ENCODE measurements at regions not wholly inside any gene's neighbourhood (a gene's known extent, or its start where the extent isn't known, plus 50 kb on each side); places are given as distances from the start of the nearest gene placed in this dataset.

GRCh38 chr20:51970858-51971257 is 168.5 kb upstream of the SALL4 start:
- TF ChIP-seq FOXP2 (optimal IDR thresholded peaks at IDR 0.05; ENCODE audit: control extremely low read depth, extremely low read length, insufficient read depth) (no peak), POLR2AphosphoS5 (IDR thresholded peaks at IDR 0.05; ENCODE audit: borderline replicate concordance, low read depth, low read length) (no peak), EZH2 (IDR thresholded peaks at IDR 0.05) (no peak)
- H3K36me3 ChIP-seq (ENCODE audit: insufficient read depth, low read length) = no peaks in the 10 kb centered on the region
- no peak overlapping the region for H3K4me3 ChIP-seq
- H3K9me3 ChIP-seq (ENCODE audit: low read depth, low read length) = no peaks in the 10 kb centered on the region
- H3K27ac ChIP-seq = no peak overlapping the region
- no peak for DNase-seq (ENCODE audit: low read depth, low spot score)
- H3K9ac ChIP-seq (ENCODE audit: insufficient read length) = no peak overlapping the region

DNA sequence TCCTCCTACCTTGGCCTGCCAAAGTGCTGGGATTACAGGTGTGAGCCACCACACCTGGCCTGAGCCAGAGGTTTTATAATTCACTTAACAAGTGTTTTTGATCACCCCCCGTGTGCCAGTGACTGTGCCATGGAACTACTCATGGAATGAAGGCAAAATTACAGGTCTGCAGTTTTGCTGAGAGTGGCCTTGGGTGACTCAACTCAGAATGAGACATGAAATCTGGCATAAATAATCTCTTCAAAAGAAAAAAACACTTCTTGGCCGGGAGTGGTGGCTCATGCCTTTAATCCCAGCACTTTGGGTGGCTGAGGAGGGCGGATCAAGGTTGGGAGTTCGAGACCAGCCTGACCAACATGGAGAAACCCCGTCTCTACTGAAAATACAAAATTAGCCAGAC is 166.9 kb upstream of the SALL4 start:
- H3K36me3 ChIP-seq (ENCODE audit: insufficient read depth, low read length) = no peaks in the 10 kb centered on the region
- H3K4me3 ChIP-seq = no peak overlapping the region
- H3K27ac ChIP-seq = no peak overlapping the region
- H3K9ac ChIP-seq (ENCODE audit: insufficient read length) = no peak overlapping the region
- DNase-seq (ENCODE audit: low read depth, low spot score) = no peak
- TF ChIP-seq POLR2AphosphoS5 (IDR thresholded peaks at IDR 0.05; ENCODE audit: borderline replicate concordance, low read depth, low read length) (no peak), FOXP2 (optimal IDR thresholded peaks at IDR 0.05; ENCODE audit: control extremely low read depth, extremely low read length, insufficient read depth) (no peak), EZH2 (IDR thresholded peaks at IDR 0.05) (no peak)
- H3K9me3 ChIP-seq (ENCODE audit: low read depth, low read length) = no peaks in the 10 kb centered on the region

- Histone ChIP-seq H3K9ac (ENCODE audit: insufficient read length) (no peak overlapping the region), H3K4me3 (no peak overlapping the region), H3K36me3 (ENCODE audit: insufficient read depth, low read length) (no peaks in the 10 kb centered on the region), H3K9me3 (ENCODE audit: low read depth, low read length) (no peaks in the 10 kb centered on the region), H3K27ac (no peak overlapping the region)
- TF ChIP-seq FOXP2 (optimal IDR thresholded peaks at IDR 0.05; ENCODE audit: control extremely low read depth, extremely low read length, insufficient read depth) (no peak), EZH2 (IDR thresholded peaks at IDR 0.05) (no peak), POLR2AphosphoS5 (IDR thresholded peaks at IDR 0.05; ENCODE audit: borderline replicate concordance, low read depth, low read length) (no peak)
- DNase-seq (ENCODE audit: low read depth, low spot score) = no peak
These were observed 165.8 kb upstream of the SALL4 start for GRCh38 chr20:51968151-51968550.

DNA sequence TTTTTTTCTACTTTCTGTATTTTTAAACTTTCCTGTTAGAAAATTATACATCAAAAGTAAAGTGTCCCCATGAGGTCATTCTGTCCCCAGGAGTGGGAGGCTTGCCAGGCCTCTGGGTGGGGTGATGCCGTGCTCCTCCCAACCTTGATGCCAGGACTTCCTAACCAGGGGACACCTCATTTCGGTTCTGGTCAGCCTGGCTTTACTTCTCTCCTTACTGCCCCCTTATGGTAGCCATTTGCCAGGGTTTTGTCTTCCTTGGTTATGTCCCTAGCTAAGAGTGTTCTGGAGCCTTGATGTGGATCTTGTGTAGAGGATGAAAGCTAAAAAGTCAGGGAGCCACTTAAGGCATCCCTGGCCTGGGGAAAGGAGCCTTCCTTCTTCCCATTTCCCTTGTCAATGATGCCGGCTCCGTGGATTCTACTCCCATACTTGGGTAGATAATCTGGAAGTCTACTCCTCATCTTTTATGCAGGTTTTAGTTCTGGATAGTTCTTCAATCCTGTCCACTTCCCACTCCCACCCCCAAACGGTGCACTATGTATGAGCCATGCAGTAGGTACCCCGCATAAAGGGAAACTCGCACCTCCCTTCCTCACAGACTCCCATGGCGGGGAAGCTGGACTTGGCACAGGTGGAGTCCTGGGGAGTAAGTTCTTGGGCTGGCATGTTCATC is 164.1 kb upstream of the SALL4 start:
- Histone ChIP-seq H3K4me3 (no peak overlapping the region), H3K9ac (ENCODE audit: insufficient read length) (no peak overlapping the region), H3K36me3 (ENCODE audit: insufficient read depth, low read length) (no peaks in the 10 kb centered on the region), H3K27ac (no peak overlapping the region), H3K9me3 (ENCODE audit: low read depth, low read length) (no peaks in the 10 kb centered on the region)
- TF ChIP-seq FOXP2 (optimal IDR thresholded peaks at IDR 0.05; ENCODE audit: control extremely low read depth, extremely low read length, insufficient read depth) (no peak), EZH2 (IDR thresholded peaks at IDR 0.05) (no peak), POLR2AphosphoS5 (IDR thresholded peaks at IDR 0.05; ENCODE audit: borderline replicate concordance, low read depth, low read length) (no peak)
- no peak for DNase-seq (ENCODE audit: low read depth, low spot score)

- TF ChIP-seq POLR2AphosphoS5 (IDR thresholded peaks at IDR 0.05; ENCODE audit: borderline replicate concordance, low read depth, low read length) (no peak), EZH2 (IDR thresholded peaks at IDR 0.05) (no peak), FOXP2 (optimal IDR thresholded peaks at IDR 0.05; ENCODE audit: control extremely low read depth, extremely low read length, insufficient read depth) (no peak)
- H3K27ac ChIP-seq = no peak overlapping the region
- no peaks in the 10 kb centered on the region for H3K9me3 ChIP-seq (ENCODE audit: low read depth, low read length)
- DNase-seq (ENCODE audit: low read depth, low spot score) = no peak
- peak overlapping the region; percentile 11 for H3K9ac ChIP-seq (ENCODE audit: insufficient read length)
- H3K36me3 ChIP-seq (ENCODE audit: insufficient read depth, low read length) = no peaks in the 10 kb centered on the region
- peak overlapping the region; percentile 22 for H3K4me3 ChIP-seq
These were observed 159.8 kb upstream of the SALL4 start for GRCh38 chr20:51961964-51962761.

DNA sequence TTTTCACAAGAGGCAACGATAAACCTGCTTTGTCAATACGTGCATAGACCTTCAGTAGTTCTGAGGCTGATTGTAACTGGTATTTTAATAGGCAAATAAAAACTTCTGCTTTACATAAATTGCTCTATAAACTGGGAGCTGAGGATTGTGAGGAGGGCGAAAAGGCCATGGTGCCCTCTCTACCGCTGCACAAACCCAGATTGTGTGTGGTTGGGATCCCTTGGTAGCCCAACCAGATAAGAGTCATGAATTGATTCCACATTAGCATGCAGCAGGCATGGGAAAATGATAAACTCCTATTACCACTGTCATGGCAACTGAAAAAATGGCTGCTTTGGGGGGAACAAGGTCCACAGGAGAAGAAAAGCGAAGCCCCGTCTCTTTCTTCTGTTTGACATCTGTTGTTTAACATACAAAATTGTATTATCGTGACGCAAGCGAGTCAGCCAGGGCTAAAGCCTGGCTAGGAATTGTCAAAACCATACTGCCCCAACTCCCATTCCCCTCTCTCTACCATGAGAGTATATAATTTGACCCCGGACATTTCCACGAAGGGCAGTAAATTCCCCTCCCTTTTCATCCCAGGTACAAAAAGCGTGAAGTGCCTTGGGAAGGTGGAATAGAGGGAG is 157.8 kb upstream of the SALL4 start:
- DNase-seq (ENCODE audit: low read depth, low spot score) = no peak
- no peaks in the 10 kb centered on the region for H3K9me3 ChIP-seq (ENCODE audit: low read depth, low read length)
- H3K9ac ChIP-seq (ENCODE audit: insufficient read length) = peak overlapping the region; percentile 46
- H3K27ac ChIP-seq = peak overlapping the region; percentile 86; the same call in 1 of the 2 replicates
- TF ChIP-seq EZH2 (IDR thresholded peaks at IDR 0.05) = no peak
- TF ChIP-seq POLR2AphosphoS5 (IDR thresholded peaks at IDR 0.05; ENCODE audit: borderline replicate concordance, low read depth, low read length) = no peak
- TF ChIP-seq FOXP2 (optimal IDR thresholded peaks at IDR 0.05; ENCODE audit: control extremely low read depth, extremely low read length, insufficient read depth) = no peak
- H3K4me3 ChIP-seq = peak overlapping the region; percentile 64
- no peaks in the 10 kb centered on the region for H3K36me3 ChIP-seq (ENCODE audit: insufficient read depth, low read length)

DNA sequence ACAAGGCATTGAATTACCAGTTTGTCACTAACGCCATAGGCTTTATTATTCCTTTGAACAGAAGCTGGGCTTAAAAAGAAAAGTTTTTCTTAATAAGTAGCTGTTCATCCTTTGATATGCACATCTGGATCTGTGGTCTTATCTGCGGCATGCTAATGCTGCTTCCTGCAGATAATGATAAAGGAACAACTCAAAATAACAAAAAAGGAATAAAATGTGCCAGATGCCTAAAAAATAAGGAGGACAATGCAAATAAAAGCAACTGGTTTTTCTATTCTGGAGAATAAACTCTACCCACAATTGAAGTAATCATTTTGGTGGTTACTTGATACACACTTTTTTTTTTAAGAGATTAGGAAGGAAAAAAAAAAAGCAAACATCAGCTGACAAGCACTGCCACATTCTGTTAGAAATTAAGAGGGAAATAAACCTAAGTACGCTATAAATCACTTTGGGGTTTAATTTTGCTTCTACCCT is 156.8 kb upstream of the SALL4 start:
- Histone ChIP-seq H3K36me3 (ENCODE audit: insufficient read depth, low read length) (no peaks in the 10 kb centered on the region), H3K4me3 (peak overlapping the region; percentile 64), H3K9me3 (ENCODE audit: low read depth, low read length) (no peaks in the 10 kb centered on the region), H3K9ac (ENCODE audit: insufficient read length) (peak overlapping the region; percentile 46), H3K27ac (peak overlapping the region; percentile 86)
- DNase-seq (ENCODE audit: low read depth, low spot score) = peak; percentile 70
- TF ChIP-seq POLR2AphosphoS5 (IDR thresholded peaks at IDR 0.05; ENCODE audit: borderline replicate concordance, low read depth, low read length) (0 out of 2 replicates have a peak, but pooled peaks have one; percentile 16), FOXP2 (optimal IDR thresholded peaks at IDR 0.05; ENCODE audit: control extremely low read depth, extremely low read length, insufficient read depth) (no peak)
